Stimulated activated CD4-positive, alpha-beta T cell treated with anti-CD3 and anti-CD28 coated beads, Interleukin-1b, Interleukin-23, amount 100 ng/mL, for 24 hours (primary cell): ENCODE measurements at regions not wholly inside any gene's neighbourhood (a gene's known extent, or its start where the extent isn't known, plus 50 kb on each side); places are given as distances from the start of the nearest gene placed in this dataset.
"Not testable (repeated sequence)": the region's sequence is repeated elsewhere in the genome, so short reads cannot be mapped to it uniquely, and the experiment has no call there.

ENCODE experiments used
- DNase-seq, 4 experiments: peaks; one replicate each; pipeline ENCODE4 v3.0.0-alpha.2; 2020; ENCODE audit warnings: low read depth in 4 of 4, low spot score in 1 of 4

GRCh38 chr4:66750273-66750672 is 795.0 kb downstream of the CENPC start:
- no peak for DNase-seq

- DNase-seq, result not testable (repeated sequence)
These were observed 798.4 kb downstream of the CENPC start for GRCh38 chr4:66746918-66747317.

GRCh38 chr4:66741081-66741480 is 804.2 kb downstream of the CENPC start:
- DNase-seq, result no peak

- no peak for DNase-seq
These were observed 808.7 kb downstream of the CENPC start for GRCh38 chr4:66736606-66737005.

- no peak for DNase-seq
These were observed 817.0 kb downstream of the CENPC start for GRCh38 chr4:66728280-66728679.

- DNase-seq, result not testable (repeated sequence)
These were observed 832.9 kb downstream of the CENPC start for GRCh38 chr4:66712301-66712921.

GRCh38 chr4:66704243-66704642 is 841.1 kb downstream of the CENPC start:
- DNase-seq, result no peak

- no peak for DNase-seq
These were observed 850.6 kb downstream of the CENPC start for GRCh38 chr4:66694739-66695138.

- no peak for DNase-seq
These were observed 851.6 kb downstream of the CENPC start for GRCh38 chr4:66693694-66694093.

- DNase-seq, result no peak
These were observed 854.2 kb downstream of the CENPC start for GRCh38 chr4:66691101-66691500.

- DNase-seq, result no peak
These were observed 856.6 kb downstream of the CENPC start for GRCh38 chr4:66688674-66689073.

GRCh38 chr4:66687459-66687858 is 857.8 kb downstream of the CENPC start:
- DNase-seq, result no peak

- DNase-seq, result no peak
These were observed 863.3 kb downstream of the CENPC start for GRCh38 chr4:66681962-66682361.

- DNase-seq, result no peak
These were observed 878.1 kb downstream of the CENPC start for GRCh38 chr4:66667249-66667648.

- no peak for DNase-seq
These were observed 882.7 kb downstream of the CENPC start for GRCh38 chr4:66662620-66663019.

- DNase-seq, result no peak
These were observed 886.5 kb downstream of the CENPC start for GRCh38 chr4:66658809-66659208.

GRCh38 chr4:66655505-66655904 is 889.8 kb downstream of the CENPC start:
- no peak for DNase-seq

GRCh38 chr4:66653937-66654336 is 891.4 kb downstream of the CENPC start:
- DNase-seq, result no peak

GRCh38 chr4:66649236-66649635 is 896.1 kb downstream of the CENPC start:
- no peak for DNase-seq

- DNase-seq, result no peak
These were observed 897.4 kb downstream of the CENPC start for GRCh38 chr4:66647926-66648325.

- no peak for DNase-seq
These were observed 897.8 kb downstream of the CENPC start for GRCh38 chr4:66647476-66647875.

GRCh38 chr4:66640233-66640990 is 904.9 kb downstream of the CENPC start:
- no peak for DNase-seq

GRCh38 chr4:66639361-66639760 is 905.9 kb downstream of the CENPC start:
- DNase-seq, result no peak
